ENCODE measurements at regions not wholly inside any gene's neighbourhood (a gene's known extent, or its start where the extent isn't known, plus 50 kb on each side); places are given as distances from the start of the nearest gene placed in this dataset.

- FAIRE-seq, result no peak
Measured at GRCh38 chr6:41451515-41452163, 94.5 kb upstream of the FOXP4 start.

GRCh38 chr6:41452763-41453162, 93.4 kb upstream of the FOXP4 start:
- FAIRE-seq, result no peak

- no peak for FAIRE-seq
Measured at GRCh38 chr6:41453244-41453643, 92.9 kb upstream of the FOXP4 start.

- no peak for FAIRE-seq
Measured at GRCh38 chr6:41454189-41454789, 91.9 kb upstream of the FOXP4 start.

- FAIRE-seq, result no peak
Measured at GRCh38 chr6:41455410-41455809, 90.8 kb upstream of the FOXP4 start.

- no peak for FAIRE-seq
Measured at GRCh38 chr6:41455818-41456217, 90.4 kb upstream of the FOXP4 start.

GRCh38 chr6:41457303-41457670, 88.9 kb upstream of the FOXP4 start:
- no peak for FAIRE-seq

- no peak for FAIRE-seq
Measured at GRCh38 chr6:41459738-41460137, 86.4 kb upstream of the FOXP4 start.

- no peak for FAIRE-seq
Measured at GRCh38 chr6:41460742-41461336, 85.3 kb upstream of the FOXP4 start.

GRCh38 chr6:41462033-41462432, 84.1 kb upstream of the FOXP4 start:
- no peak for FAIRE-seq

GRCh38 chr6:41463062-41463930, 82.9 kb upstream of the FOXP4 start:
- no peak for FAIRE-seq

- FAIRE-seq, result no peak
Measured at GRCh38 chr6:41464019-41464418, 82.2 kb upstream of the FOXP4 start.

GRCh38 chr6:41464481-41464880, 81.7 kb upstream of the FOXP4 start:
- no peak for FAIRE-seq

GRCh38 chr6:41466437-41466990, 79.7 kb upstream of the FOXP4 start:
- FAIRE-seq, result no peak

- FAIRE-seq, result no peak
Measured at GRCh38 chr6:41467061-41467460, 79.1 kb upstream of the FOXP4 start.

- no peak for FAIRE-seq
Measured at GRCh38 chr6:41467627-41468404, 78.4 kb upstream of the FOXP4 start.

GRCh38 chr6:41469156-41470028, 76.8 kb upstream of the FOXP4 start:
- no peak for FAIRE-seq

- no peak for FAIRE-seq
Measured at GRCh38 chr6:41470029-41470330, 76.2 kb upstream of the FOXP4 start.

- no peak for FAIRE-seq
Measured at GRCh38 chr6:41470331-41471063, 75.7 kb upstream of the FOXP4 start.

- no peak for FAIRE-seq
Measured at GRCh38 chr6:41471064-41471895, 74.9 kb upstream of the FOXP4 start.
